Ovary (tissue), 3 donors: ENCODE measurements at regions not wholly inside any gene's neighbourhood (a gene's known extent, or its start where the extent isn't known, plus 50 kb on each side); places are given as distances from the start of the nearest gene placed in this dataset.

Source experiments
- CTCF ChIP-seq, 3 donors: fragments of 450-650 bp in 2 of 3; fragments of 200-600 bp in 1 of 3; IDR thresholded peaks; one replicate each; pipeline versions ENCODE4 v1.5.1 to v1.8.0; 2016 to 2022; ENCODE audit warnings: antibody characterized with exemption in 3 of 3, mild to moderate bottlenecking in 1 of 3
- POLR2A ChIP-seq: fragments of 450-650 bp; IDR thresholded peaks from one replicate; pipeline ENCODE4 v1.6.1; 2017; ENCODE audit warnings: antibody characterized with exemption, mild to moderate bottlenecking, moderate library complexity
- donor health status: DM: no; HTN: no; CAD: no.

GRCh38 chr13:54573186-54573585 lies 1544.6 kb downstream of the OLFM4 start:
- TF ChIP-seq POLR2A (no peak), CTCF (IDR thresholded peaks at IDR 0.05) (no peak)
